HFF-Myc (cell line): ENCODE measurements at regions not wholly inside any gene's neighbourhood (a gene's known extent, or its start where the extent isn't known, plus 50 kb on each side); places are given as distances from the start of the nearest gene placed in this dataset.
"Not testable (repeated sequence)": the region's sequence is repeated elsewhere in the genome, so short reads cannot be mapped to it uniquely, and the experiment has no call there.

Source experiments
- DNase-seq: peaks from one replicate; pipeline ENCODE4 v3.0.0-alpha.2; 2011; ENCODE audit warnings: low read depth; ENCODE audit errors: extremely low read depth
- H3K4me3 ChIP-seq: replicated peaks from 2 replicates; pipeline ENCODE4 v1.5.1; 2011; ENCODE audit warnings: low read depth, mild to moderate bottlenecking, control low read depth, low read length
- CTCF ChIP-seq: IDR thresholded peaks from 2 replicates; pipeline ENCODE4 v1.5.1; 2012; ENCODE audit warnings: mild to moderate bottlenecking, low read depth, low read length, control low read depth; ENCODE audit errors: missing control alignments

DNA sequence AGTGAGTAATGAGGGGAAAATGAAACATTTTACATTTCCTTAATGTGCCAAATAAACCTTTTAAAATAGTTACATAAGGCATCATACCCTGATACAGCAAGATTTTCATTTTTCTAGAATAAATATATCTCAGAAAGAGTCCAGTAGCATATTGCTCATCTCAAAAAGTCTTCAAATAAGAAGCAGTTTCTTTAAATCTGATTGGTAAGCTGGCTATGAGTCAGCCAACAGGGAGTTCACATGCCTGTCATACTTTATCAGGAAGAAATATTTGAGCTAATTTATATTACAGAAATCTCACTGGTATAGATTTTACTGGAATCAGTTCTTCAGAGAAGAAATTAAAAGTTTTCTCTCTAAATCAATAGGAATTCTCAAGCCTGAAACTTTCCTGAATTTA lies 258.1 kb downstream of the C11orf87 start:
- no peak for DNase-seq
- H3K4me3 ChIP-seq = no peak overlapping the region
- TF ChIP-seq CTCF = no peak

- not testable (repeated sequence) for DNase-seq, H3K4me3 ChIP-seq
Measured at GRCh38 chr11:109682788-109683187, 260.8 kb downstream of the C11orf87 start.

DNA sequence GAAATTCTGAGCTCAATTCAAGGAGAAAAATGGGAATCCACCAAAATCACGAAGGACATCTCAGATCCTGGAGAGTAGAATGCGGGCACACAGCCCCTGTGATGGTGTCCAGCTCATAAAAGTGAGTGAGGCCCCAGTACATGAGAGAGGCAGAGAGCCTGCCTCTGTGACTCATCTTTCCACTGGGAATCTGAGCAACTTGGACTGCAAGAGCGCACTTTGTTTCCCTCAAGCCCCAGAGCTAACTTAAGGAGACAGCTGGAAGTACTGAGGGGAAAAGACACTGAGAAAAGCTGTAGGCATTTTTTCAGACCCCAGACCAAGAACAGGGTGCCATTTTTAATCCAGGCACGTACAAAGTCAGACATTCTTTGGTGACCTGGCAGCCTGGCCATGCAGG lies 273.7 kb downstream of the C11orf87 start:
- no peak for TF ChIP-seq CTCF
- no peak for DNase-seq
- H3K4me3 ChIP-seq = no peak overlapping the region

DNA sequence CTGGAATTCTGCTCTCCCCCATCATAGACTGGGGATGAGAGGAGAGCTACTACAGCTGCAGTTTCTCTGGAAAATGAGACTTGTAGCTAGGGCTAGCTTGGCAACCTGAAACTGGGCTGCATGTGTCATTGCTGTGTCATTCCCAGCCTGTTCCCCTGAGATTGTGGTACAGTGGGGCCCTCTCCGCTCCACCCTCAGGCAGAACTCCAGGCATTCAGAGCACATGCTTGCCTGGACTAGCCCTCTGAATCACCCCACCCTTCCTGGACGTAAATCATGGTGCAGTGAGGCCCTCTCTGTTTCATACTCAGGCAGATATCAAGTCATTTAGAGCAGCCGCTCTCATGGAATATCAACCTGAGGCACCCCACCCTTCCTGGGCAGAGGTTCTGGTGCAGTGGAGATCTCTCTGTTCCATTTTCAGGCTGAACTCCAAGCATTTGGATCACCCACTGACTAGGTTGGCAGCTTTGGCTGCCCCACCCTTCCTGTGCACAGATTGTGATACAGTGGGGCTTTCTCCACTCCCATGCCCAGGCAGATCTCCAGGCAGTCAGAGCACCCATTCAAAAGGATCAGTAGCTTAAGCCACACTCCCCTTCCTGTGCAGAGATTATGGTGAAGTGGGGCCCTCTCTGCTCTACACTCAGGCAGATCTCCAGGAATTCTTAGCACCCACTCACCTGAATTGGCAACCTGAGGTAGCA lies 274.4 kb downstream of the C11orf87 start:
- TF ChIP-seq CTCF = no peak
- DNase-seq = no peak
- no peak overlapping the region for H3K4me3 ChIP-seq

DNA sequence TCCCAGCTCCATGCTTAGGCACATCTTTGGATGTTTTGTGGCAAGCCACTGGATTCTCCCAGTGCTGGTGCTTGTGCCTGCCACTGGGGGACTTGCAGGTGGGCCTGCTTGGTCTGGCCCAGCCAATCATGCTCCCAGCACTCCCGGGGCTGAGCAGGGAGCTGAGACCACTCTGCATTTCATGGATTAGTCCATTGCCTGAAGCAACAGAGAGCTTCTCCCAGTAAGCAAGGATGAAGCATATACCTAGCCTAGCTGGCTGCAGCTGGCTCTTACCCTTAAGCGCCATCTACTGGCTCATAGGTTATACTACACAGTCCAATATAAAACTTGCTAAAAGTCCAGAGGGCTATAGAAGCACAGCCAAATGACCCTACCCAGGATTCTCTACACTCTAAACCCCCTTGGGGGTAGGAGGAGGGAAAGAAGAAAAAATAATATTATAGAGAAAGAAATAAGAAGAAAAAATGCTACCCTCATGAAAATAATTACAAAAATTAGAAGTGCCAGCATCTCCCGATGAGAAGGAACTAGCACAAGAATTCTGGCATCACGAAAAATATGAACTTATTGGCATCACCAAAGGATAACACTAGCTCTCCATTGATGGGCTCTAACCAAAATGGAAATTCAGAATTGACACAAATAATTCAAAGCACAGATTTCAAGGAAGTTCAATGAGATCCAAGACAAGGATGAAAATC lies 275.3 kb downstream of the C11orf87 start:
- peak; percentile 3 for DNase-seq
- peak; percentile 73 for TF ChIP-seq CTCF

GRCh38 chr11:109698237-109698636 lies 276.2 kb downstream of the C11orf87 start:
- DNase-seq = no peak
- no peak for TF ChIP-seq CTCF
- H3K4me3 ChIP-seq = no peak overlapping the region

More for the DNA sequence above, 275.3 kb downstream of the C11orf87 start:
- no peak overlapping the region for H3K4me3 ChIP-seq

- TF ChIP-seq CTCF = no peak
- DNase-seq = no peak
- no peak overlapping the region for H3K4me3 ChIP-seq
Measured at GRCh38 chr11:109704432-109704831, 282.4 kb downstream of the C11orf87 start.
